RWPE1 (cell line): ENCODE measurements at regions not wholly inside any gene's neighbourhood (a gene's known extent, or its start where the extent isn't known, plus 50 kb on each side); places are given as distances from the start of the nearest gene placed in this dataset.

Experiments
- CTCF ChIA-PET: fragments of 350-600 bp; sonication (Branson Sonifier 250); formaldehyde crosslinking; extraction: SDS; loops from one replicate; lab custom pipeline; 2021; lab: Yijun Ruan, JAX
- POLR2A ChIA-PET: fragments of 400-600 bp; formaldehyde crosslinking; extraction: SDS; loops from one replicate; lab custom pipeline; 2020; ENCODE audit warnings: antibody characterized with exemption; ENCODE audit not compliant: low non-redundant PET; lab: Yijun Ruan, JAX
- DNase-seq: peaks from one replicate; pipeline ENCODE4 v3.0.0; 2012; ENCODE audit warnings: low spot score
- H3K27ac ChIP-seq: fragments of 450-650 bp; 2 replicates; pipeline ENCODE4 v1.5.1; 2017
- TF ChIP-seq, protein P1 (sequence below): fragments of 450-650 bp; conservative IDR thresholded peaks from 2 replicates; pipeline ENCODE4 v1.5.1; 2017; ENCODE audit warnings: low read depth, mild to moderate bottlenecking

GRCh38 chr4:135192751-135193535 lies 991.4 kb upstream of the PABPC4L start:
- POLR2A ChIA-PET, result no interaction called here
- CTCF ChIA-PET, result no interaction called here
- H3K27ac ChIP-seq, result no peak overlapping the region
- TF ChIP-seq, protein P1, sequence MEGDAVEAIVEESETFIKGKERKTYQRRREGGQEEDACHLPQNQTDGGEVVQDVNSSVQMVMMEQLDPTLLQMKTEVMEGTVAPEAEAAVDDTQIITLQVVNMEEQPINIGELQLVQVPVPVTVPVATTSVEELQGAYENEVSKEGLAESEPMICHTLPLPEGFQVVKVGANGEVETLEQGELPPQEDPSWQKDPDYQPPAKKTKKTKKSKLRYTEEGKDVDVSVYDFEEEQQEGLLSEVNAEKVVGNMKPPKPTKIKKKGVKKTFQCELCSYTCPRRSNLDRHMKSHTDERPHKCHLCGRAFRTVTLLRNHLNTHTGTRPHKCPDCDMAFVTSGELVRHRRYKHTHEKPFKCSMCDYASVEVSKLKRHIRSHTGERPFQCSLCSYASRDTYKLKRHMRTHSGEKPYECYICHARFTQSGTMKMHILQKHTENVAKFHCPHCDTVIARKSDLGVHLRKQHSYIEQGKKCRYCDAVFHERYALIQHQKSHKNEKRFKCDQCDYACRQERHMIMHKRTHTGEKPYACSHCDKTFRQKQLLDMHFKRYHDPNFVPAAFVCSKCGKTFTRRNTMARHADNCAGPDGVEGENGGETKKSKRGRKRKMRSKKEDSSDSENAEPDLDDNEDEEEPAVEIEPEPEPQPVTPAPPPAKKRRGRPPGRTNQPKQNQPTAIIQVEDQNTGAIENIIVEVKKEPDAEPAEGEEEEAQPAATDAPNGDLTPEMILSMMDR, result no peak
- no peak for DNase-seq

DNA sequence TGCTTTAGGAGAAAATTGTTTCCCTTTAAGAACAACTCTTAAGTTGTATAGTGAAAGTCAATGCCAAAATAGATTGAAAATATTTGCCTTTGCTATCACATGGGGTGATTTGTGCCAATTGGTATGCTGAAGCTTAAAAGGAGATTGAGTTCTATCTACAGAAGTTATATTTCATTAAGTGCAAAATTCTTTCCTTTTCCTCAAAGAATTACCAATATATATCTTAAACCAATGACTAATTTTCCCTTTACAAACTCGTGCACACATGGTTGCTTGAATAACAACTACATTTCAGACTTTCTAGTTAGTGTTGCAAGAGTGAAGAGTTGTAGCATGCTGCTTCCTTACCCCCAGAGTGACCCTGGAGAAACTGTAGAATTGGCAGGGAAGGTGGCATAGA lies 990.0 kb upstream of the PABPC4L start:
- no peak for DNase-seq
- H3K27ac ChIP-seq, result no peak overlapping the region
- TF ChIP-seq, protein P1, result no peak
- CTCF ChIA-PET, result no interaction called here
- POLR2A ChIA-PET, result no interaction called here

- TF ChIP-seq, protein P1, result no peak
- DNase-seq, result no peak
- ChIA-PET CTCF (no interaction called here), POLR2A (no interaction called here)
- H3K27ac ChIP-seq, result no peak overlapping the region
Measured at GRCh38 chr4:135186002-135186401, 984.4 kb upstream of the PABPC4L start.

DNA sequence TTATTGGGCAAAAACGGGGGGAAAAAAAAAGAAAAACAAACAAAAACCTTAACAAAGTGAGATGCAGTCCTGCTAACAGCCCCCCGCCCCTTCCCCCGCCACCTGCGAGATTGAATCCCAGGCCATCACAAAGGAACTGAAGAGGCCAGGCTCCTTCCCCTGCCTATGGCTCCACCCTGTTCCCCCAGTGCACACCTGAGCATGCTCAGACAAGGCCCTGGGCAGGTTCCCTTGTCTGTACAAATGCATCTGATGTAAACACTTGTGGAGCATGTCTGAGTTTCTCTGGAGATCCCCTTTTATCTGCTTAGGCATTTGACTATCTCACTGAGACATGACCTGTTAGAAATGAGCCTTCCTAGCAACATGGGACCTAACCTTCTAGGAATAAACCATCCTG lies 983.7 kb upstream of the PABPC4L start:
- POLR2A ChIA-PET, result no interaction called here
- DNase-seq, result no peak
- no peak overlapping the region for H3K27ac ChIP-seq
- TF ChIP-seq, protein P1, result no peak
- CTCF ChIA-PET, result no interaction called here

DNA sequence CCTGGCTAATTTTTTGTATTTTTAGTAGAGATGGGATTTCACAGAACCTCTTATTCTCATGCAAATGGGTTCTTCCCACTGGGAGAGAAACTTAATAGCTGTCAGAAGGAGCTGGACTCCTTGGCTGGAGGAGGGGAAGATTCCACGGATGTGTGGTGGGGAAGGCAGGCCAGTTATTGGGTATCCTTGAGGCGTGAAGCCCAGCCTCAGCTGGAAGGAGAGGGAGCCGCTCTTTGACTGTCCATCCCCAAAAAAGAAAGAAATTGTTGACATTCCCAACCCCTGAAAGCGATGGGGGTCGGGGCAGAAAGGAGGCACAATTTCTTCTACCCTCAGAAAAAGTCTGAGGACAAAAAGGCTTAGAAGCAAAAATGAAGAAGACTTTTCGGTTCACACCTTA lies 983.1 kb upstream of the PABPC4L start:
- ChIA-PET POLR2A (no interaction called here), CTCF (no interaction called here)
- DNase-seq, result no peak
- no peak overlapping the region for H3K27ac ChIP-seq
- TF ChIP-seq, protein P1, result no peak

- no peak for DNase-seq
- TF ChIP-seq, protein P1, result no peak
- POLR2A ChIA-PET, result no interaction called here
- CTCF ChIA-PET, result interaction anchor here (0.5 kb wide), 1 partner anchor 21 kb away, joined by 3 read pairs; no protein-coding TSS in a partner anchor
- H3K27ac ChIP-seq, result no peak overlapping the region
Measured at GRCh38 chr4:135177321-135177720, 975.7 kb upstream of the PABPC4L start.
